GM12891 (cell line): ENCODE measurements at regions not wholly inside any gene's neighbourhood (a gene's known extent, or its start where the extent isn't known, plus 50 kb on each side); places are given as distances from the start of the nearest gene placed in this dataset.

ENCODE experiments used
- POLR2A ChIP-seq: IDR thresholded peaks from 2 replicates; pipeline ENCODE4 v1.6.1; 2011; ENCODE audit warnings: low read depth, low read length, control low read depth
- POLR2AphosphoS5 ChIP-seq: IDR thresholded peaks from 2 replicates; pipeline ENCODE4 v1.6.1; 2011; ENCODE audit warnings: low read depth, low read length, control low read depth
- POU2F2 ChIP-seq: IDR thresholded peaks from 2 replicates; pipeline ENCODE4 v1.6.1; 2011; ENCODE audit warnings: low read depth, mild to moderate bottlenecking, control low read depth, low read length, moderate library complexity
- TAF1 ChIP-seq: IDR thresholded peaks from 2 replicates; pipeline ENCODE4 v1.6.1; 2011; ENCODE audit warnings: low read depth, low read length, control low read depth

DNA sequence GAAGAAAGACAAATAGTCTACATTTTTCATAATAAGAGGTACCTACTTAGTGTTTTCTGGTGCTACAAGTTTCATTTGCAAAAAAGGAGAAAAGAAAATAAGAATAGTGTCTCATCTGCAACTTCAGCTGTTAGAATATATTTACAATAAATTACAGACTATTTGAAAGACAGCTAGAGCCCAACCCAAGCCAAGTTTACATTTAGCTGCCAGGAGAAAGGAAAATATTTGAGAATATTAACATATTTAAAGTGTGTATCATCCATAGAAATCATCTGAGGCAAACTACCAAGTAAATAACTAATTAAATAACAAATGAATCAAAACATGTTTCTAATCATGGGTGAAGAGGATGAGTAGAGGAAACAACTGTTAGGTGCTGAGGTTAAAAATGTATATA lies 209.2 kb upstream of the ZSWIM2 start:
- TF ChIP-seq POLR2AphosphoS5 (no peak), POLR2A (no peak), TAF1 (no peak), POU2F2 (no peak)
